Lung (tissue), 11 donors: ENCODE measurements at regions not wholly inside any gene's neighbourhood (a gene's known extent, or its start where the extent isn't known, plus 50 kb on each side); places are given as distances from the start of the nearest gene placed in this dataset.

ENCODE experiments used
- ATAC-seq: fragments of 200-7000 bp; cut with Tn5 transposase; one replicate; pipeline ENCODE4 v1.9.1; 2020; ENCODE audit warnings: moderate number of reproducible peaks; ENCODE audit not compliant: insufficient read depth, low FRiP score
- DNase-seq, 3 donors: peaks; one replicate each; pipeline ENCODE4 v3.0.0-alpha.2; 2013 to 2017
- H3K27ac ChIP-seq, 2 donors: one replicate each; pipeline ENCODE4 v1.5.1; 2013; ENCODE audit warnings: mild to moderate bottlenecking in 2 of 2, moderate library complexity in 2 of 2, control low read depth in 1 of 2, inconsistent platforms in 1 of 2, low read depth in 1 of 2, low read length in 1 of 2
- H3K27me3 ChIP-seq, 3 donors: one replicate each; pipeline ENCODE4 v1.5.1; 2013; ENCODE audit warnings: low read length in 2 of 3; ENCODE audit not compliant: control insufficient read depth in 3 of 3, insufficient read depth in 3 of 3
- H3K36me3 ChIP-seq, 4 donors: one replicate each; pipeline ENCODE4 v1.5.1; 2013; ENCODE audit warnings: low read length in 4 of 4, mild to moderate bottlenecking in 1 of 4, moderate library complexity in 1 of 4; ENCODE audit not compliant: control insufficient read depth in 4 of 4, insufficient read depth in 4 of 4
- H3K4me1 ChIP-seq, 5 donors: one replicate each; pipeline ENCODE4 v1.5.1; 2013; ENCODE audit warnings: low read length in 5 of 5, mild to moderate bottlenecking in 2 of 5, moderate library complexity in 1 of 5; ENCODE audit not compliant: control insufficient read depth in 5 of 5, insufficient read depth in 5 of 5
- H3K4me3 ChIP-seq: one replicate; pipeline ENCODE4 v1.5.1; 2013; ENCODE audit warnings: mild to moderate bottlenecking, control low read depth, moderate library complexity
- H3K9ac ChIP-seq, 2 donors: one replicate each; pipeline ENCODE4 v1.5.1; 2013; ENCODE audit warnings: low read length in 2 of 2, control low read depth in 1 of 2; ENCODE audit not compliant: insufficient read depth in 1 of 2
- H3K9me3 ChIP-seq, 4 donors: one replicate each; pipeline ENCODE4 v1.5.1; 2013; ENCODE audit warnings: low read length in 3 of 4, mild to moderate bottlenecking in 1 of 4, moderate library complexity in 1 of 4; ENCODE audit not compliant: control insufficient read depth in 4 of 4, insufficient read depth in 3 of 4
- WGBS, 2 donors: extraction: QIAGEN DNeasy Blood & Tissue Kit; methylation state at CpG; one replicate each; pipeline ENCODE4 v1.1.7; 2013; 5-methylcytosine and 5-hydroxymethylcytosine counted together
- TF ChIP-seq, protein P1 (sequence below): IDR thresholded peaks from 2 replicates; pipeline ENCODE4 v1.5.1; 2012; ENCODE audit warnings: mild to moderate bottlenecking; ENCODE audit errors: control extremely low read depth, extremely low read depth
- donor health status: control.
- donor health status: control.
- donor health status: Bipolar disorder and iron deficiency.
- donor health status: healthy.
- donor health status: DM: yes; HTN: yes; CAD: no.

DNA sequence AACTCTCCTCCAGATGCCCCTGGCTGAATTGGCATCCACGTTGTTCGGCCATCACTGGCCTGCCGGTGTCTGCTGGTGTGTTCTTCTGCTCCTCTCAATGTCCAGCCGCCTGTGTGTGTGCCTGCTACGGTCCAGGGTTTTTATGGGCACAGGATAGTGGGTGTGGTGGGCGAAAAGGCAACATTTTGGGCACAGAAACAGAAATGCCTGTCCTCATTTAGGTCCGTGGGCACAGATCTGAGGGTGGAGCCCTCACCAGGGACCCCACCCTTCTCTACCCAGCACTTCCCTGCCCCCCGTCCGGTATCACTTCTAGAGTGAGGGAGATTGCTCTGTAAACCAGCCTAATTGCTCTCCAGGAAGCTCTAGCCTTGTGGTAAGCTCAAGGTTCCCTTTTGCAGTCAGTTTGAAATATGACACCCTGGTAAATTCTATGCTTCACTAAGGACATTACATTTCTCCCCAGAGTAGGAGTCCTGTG is 410.1 kb downstream of the MAT2B start:
- peak in 2 of 3 donors; percentile 3 to 15 for DNase-seq
- H3K9ac ChIP-seq = no peak overlapping the region
- 43 to 59% methylated on average over 9 of the region's 9 CpGs for WGBS, 2 donors
- H3K4me3 ChIP-seq = no peak overlapping the region
- no peak for ATAC-seq
- H3K9me3 ChIP-seq = peaks cover 0 to 4% (median 0%) of the 10 kb centered on the region in 4 donors
- TF ChIP-seq, protein P1, sequence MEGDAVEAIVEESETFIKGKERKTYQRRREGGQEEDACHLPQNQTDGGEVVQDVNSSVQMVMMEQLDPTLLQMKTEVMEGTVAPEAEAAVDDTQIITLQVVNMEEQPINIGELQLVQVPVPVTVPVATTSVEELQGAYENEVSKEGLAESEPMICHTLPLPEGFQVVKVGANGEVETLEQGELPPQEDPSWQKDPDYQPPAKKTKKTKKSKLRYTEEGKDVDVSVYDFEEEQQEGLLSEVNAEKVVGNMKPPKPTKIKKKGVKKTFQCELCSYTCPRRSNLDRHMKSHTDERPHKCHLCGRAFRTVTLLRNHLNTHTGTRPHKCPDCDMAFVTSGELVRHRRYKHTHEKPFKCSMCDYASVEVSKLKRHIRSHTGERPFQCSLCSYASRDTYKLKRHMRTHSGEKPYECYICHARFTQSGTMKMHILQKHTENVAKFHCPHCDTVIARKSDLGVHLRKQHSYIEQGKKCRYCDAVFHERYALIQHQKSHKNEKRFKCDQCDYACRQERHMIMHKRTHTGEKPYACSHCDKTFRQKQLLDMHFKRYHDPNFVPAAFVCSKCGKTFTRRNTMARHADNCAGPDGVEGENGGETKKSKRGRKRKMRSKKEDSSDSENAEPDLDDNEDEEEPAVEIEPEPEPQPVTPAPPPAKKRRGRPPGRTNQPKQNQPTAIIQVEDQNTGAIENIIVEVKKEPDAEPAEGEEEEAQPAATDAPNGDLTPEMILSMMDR = no peak
- peaks cover 0 to 7% (median 0%) of the 10 kb centered on the region in 5 donors for H3K4me1 ChIP-seq
- H3K27me3 ChIP-seq = no peaks in the 10 kb centered on the region
- H3K36me3 ChIP-seq = no peaks in the 10 kb centered on the region
- peak overlapping the region in 1 of 2 donors; percentile 61 for H3K27ac ChIP-seq

GRCh38 chr5:163916376-163916775 is 411.0 kb downstream of the MAT2B start:
- 28 to 57% methylated on average over 2 of the region's 2 CpGs for WGBS, 2 donors

DNA sequence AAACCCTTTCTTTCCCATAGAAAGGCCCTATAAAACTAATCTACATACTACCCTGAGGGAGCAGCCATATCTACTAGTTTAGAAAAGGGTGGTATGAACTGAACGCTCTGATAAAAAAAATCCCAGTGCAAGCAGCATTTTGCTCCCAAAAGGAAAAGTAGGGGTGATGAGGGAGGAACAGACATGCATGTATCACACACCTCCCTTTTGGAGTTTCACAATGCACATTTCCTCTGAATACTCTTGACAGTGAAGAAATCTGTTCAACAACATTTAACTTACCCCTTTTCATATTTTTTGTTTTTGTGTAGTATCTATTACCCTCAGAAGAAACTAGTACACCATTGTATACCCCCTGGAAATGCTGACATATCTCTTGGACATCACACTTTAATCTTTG is 411.4 kb downstream of the MAT2B start:
- 26 to 56% methylated on average over 1 of the region's 1 CpG for WGBS, 2 donors

More at GRCh38 chr5:163916376-163916775, 411.0 kb downstream of the MAT2B start:
- no peaks in the 10 kb centered on the region for H3K36me3 ChIP-seq
- peak; percentile 69 for ATAC-seq
- H3K9me3 ChIP-seq = peaks cover 0 to 5% (median 0%) of the 10 kb centered on the region in 4 donors
- TF ChIP-seq, protein P1 = no peak
- DNase-seq = peak in 2 of 3 donors; percentile 4 to 10
- no peaks in the 10 kb centered on the region for H3K27me3 ChIP-seq
- H3K9ac ChIP-seq = no peak overlapping the region
- no peak overlapping the region for H3K4me3 ChIP-seq
- H3K4me1 ChIP-seq = peaks cover 0 to 7% (median 0%) of the 10 kb centered on the region in 5 donors
- H3K27ac ChIP-seq = peak overlapping the region; percentile 30 to 37

More for the DNA sequence above, 411.4 kb downstream of the MAT2B start:
- TF ChIP-seq, protein P1 = no peak
- Histone ChIP-seq H3K27me3 (no peaks in the 10 kb centered on the region), H3K9ac (no peak overlapping the region), H3K4me3 (no peak overlapping the region), H3K9me3 (peaks cover 0 to 5% (median 0%) of the 10 kb centered on the region in 4 donors), H3K4me1 (peaks cover 0 to 7% (median 0%) of the 10 kb centered on the region in 5 donors), H3K27ac (no peak overlapping the region), H3K36me3 (no peaks in the 10 kb centered on the region)
- DNase-seq (no peak), ATAC-seq (no peak)
